Mammary epithelial cell (primary cell): ENCODE measurements at regions not wholly inside any gene's neighbourhood (a gene's known extent, or its start where the extent isn't known, plus 50 kb on each side); places are given as distances from the start of the nearest gene placed in this dataset.

ENCODE experiments used
- EZH2 ChIP-seq: IDR thresholded peaks from 2 replicates; pipeline ENCODE4 v1.6.1; 2012; ENCODE audit warnings: low read length, inconsistent platforms, borderline replicate concordance
- TF ChIP-seq, protein P1 (sequence below), 2 donors: IDR thresholded peaks in 1 of 2; conservative IDR thresholded peaks in 1 of 2; 2 replicates each; pipeline ENCODE4 v1.5.1; 2011 to 2012; ENCODE audit warnings: inconsistent platforms in 2 of 2, low read length in 2 of 2, mild to moderate bottlenecking in 2 of 2, control low read depth in 1 of 2, low read depth in 1 of 2; ENCODE audit not compliant: insufficient read depth in 1 of 2; ENCODE audit errors: extremely low read depth in 1 of 2

DNA sequence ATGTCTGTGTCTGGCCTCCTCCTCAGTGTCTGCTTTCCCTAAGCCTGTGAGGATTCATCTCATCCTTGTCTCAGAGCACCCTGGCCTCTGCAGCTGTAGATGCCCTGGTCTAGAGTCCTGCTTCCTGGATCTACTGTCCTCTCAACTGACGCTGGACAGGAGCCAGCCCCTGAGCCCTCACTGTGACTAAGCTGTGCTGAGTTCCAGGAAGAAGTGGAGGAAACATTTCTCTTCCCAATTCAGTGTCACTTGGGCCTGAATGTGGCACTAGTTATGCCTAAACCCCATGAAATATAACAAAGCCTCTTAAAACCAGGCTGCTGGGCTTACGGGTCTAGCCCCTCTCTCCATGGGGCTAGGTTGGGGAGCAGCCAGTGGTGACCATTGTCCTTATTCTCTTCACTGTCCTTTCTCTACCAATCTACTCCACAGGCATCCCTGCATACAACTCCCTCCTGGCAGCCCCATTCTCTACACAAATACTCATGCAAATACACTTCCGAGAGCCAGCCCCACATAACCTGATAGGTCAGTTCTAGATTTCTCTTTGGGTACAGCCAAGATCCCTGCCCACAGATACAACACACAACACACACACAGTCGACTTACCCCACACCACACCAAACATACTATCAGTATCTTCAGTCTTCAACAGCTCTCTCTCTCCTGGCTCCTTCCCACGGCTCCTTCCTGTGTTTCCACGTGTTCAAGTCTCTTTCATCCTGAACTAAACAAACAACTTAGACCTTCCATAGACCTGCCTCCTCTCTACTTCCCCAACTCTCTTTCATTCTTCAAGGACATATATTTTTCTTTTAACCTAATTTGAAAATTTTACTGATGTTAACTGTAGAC lies 220.8 kb downstream of the SNX18 start:
- TF ChIP-seq, protein P1, sequence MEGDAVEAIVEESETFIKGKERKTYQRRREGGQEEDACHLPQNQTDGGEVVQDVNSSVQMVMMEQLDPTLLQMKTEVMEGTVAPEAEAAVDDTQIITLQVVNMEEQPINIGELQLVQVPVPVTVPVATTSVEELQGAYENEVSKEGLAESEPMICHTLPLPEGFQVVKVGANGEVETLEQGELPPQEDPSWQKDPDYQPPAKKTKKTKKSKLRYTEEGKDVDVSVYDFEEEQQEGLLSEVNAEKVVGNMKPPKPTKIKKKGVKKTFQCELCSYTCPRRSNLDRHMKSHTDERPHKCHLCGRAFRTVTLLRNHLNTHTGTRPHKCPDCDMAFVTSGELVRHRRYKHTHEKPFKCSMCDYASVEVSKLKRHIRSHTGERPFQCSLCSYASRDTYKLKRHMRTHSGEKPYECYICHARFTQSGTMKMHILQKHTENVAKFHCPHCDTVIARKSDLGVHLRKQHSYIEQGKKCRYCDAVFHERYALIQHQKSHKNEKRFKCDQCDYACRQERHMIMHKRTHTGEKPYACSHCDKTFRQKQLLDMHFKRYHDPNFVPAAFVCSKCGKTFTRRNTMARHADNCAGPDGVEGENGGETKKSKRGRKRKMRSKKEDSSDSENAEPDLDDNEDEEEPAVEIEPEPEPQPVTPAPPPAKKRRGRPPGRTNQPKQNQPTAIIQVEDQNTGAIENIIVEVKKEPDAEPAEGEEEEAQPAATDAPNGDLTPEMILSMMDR (conservative IDR thresholded peaks at IDR 0.05 in 1 of 2, IDR thresholded peaks at IDR 0.05 in 1 of 2; ENCODE audit: extremely low read depth in 1 of 2, insufficient read depth in 1 of 2, low read depth in 1 of 2, low read length in 2 of 2), result no peak
- no peak for TF ChIP-seq EZH2
